Dedifferentiated amniotic fluid mesenchymal stem cell (primary cell): ENCODE measurements at regions not wholly inside any gene's neighbourhood (a gene's known extent, or its start where the extent isn't known, plus 50 kb on each side); places are given as distances from the start of the nearest gene placed in this dataset.
A peak's percentile ranks its signal among the peaks of the same experiment; 100 is the strongest.

ENCODE experiments used
- DNase-seq: peaks from one replicate; pipeline ENCODE4 v3.0.0-alpha.2; 2016; ENCODE audit errors: extremely low spot score

DNA sequence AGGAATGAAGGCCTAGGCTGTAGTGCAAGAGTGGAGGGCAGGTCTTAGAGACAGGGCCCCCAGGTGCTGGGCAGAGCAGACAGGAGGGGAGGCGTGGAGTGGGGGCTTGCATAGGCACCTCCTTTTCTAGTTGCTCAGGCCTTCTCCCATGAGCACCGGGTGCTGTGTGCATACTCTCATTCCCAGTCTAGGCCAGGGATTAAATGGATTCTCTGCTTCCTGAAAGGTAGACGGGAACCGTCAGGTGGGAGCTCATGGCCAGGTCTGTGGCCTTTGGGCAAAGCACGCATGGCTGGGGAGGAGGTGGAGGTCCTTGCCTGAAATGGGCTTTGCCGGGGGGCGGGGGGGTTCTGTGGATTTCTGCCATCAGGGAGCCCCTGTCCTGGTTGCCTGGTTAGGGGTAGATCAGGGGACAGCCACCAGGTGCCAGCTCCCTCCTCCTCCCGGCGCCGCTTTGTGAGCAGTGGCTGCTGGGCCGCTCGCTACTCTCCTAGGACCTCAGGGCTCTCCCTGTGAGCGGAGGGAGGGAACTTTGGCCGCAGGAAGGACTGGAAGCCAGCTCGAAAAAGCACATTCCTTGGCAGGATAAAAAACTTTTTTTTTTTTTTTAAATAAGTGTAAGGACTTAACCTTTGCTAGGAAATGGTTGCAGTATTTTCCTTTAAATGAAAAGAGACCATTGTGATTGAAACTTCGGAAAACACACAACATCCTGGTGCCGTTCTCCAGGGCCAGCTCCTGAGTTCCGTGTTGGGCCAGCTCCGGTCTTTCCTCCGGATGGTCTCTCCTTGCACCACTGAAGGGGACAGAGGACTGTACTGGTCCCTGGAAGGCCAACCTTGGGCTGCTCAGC, 82.8 kb upstream of the HAAO start:
- DNase-seq: no peak

DNA sequence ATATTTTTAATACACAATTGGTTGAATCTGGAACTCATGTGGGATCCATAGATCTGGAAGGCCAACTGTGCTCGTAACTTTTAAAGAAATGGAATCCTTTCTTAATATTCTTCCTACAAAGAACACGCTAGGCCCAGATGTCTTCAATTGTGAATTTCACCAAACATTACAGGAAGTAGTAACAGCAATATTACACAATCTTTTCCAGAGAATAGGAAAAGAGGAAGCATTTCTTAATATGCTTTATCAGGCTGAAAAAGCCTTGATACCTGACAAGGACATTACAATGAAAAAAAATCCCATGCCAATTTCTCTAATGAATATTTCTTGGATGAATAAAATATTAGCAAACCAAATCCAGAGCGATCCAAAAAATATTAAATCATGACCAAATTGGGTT, 80.3 kb upstream of the HAAO start:
- no peak for DNase-seq

DNA sequence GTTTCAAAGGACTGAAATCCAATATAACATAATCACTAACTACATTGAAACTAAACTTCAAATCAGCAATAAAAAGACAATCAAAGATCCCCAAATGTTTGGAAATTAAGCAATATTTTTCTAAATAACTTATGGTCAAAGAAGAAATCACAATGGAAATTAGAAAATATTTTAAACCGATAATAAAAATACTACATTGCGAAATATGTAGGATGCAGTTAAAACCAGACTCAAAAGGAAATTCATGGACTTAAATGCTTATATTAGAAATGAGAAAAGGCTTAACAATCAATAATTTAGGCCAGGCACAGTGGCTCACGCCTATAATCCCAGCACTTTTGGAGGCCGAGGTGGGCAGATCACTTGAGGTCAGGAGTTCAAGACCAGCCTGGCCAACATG, 79.0 kb upstream of the HAAO start:
- DNase-seq: no peak

DNA sequence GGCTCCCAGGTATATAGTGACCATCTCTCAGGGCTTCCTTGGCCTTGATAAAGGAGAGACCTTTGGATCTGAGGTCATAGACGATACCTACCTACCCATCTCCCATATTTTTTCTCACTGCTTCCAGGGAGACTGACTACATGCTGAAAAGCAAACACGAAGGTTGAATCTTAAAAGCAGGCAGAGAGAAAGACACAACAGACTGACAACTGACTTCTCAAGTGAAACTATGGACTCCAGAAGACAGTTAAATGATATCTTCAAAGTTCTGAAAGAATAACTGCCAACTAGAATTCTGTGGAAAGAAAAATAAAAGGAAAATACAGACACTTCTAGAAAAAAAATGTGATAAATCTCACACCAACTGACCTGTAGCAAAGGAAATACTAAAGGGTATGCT, 76.5 kb upstream of the HAAO start:
- no peak for DNase-seq

DNA sequence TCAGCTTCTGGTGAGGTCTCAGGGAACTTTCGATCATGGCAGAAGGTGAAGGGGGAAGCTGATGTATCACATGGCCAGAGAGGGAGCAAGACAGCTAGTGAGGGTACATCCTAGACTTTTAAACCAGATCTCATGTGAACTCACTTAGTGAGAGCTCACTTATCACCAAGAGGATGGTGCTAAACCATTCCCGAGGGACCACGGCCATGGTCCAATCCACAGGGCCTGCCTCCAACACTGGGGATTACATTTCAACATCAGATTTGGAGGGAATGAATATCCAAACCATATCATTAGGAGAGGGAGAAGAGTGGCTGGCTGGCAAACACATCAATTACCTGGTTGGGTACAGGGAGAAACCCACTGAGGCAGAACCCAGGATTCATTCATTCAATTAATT, 75.7 kb upstream of the HAAO start:
- DNase-seq: no peak

DNA sequence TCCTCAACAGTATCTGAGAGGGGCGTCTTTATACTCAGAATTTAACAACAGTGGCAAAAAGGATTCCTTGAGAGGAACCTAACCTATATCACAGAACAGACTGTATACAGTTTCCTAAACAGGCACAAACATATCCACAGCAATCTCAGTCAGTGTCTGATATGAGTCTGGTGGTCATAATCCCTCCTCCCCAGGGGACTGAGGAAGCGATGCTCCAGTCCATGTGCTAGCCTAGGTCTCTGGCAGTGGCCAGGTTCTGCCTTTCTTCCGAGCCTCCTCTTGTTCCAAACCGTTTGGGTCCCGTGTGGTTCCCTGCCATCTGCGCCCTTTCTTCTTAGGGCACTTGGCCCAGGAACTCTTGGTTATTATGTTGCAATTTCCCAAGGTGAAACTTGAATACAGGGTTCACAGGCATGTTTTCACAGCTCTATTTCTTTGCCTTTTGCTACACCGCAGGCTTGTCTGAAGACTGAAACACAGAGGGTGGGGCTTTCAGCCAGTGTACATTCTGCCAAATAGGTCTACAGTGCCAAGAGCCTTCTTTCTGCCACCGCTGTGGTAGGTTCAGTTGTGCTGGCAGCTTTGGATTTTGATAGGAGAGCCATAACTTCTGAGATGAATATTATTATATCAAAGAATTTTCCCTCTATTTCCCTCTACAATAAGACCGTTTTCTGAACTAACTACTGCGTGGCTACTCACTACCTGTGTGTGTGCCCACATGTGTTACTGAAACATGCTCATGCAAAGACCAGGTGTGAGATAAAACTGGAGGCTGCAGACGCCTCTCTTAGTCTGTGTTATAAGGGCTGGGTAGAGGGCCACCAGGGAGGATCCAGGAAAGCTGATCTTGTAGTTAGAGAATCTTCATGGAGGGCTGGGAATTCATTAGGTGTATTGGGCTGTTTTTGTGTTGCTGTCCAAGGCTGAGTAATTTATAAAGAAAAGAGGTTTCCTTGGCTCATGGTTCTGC, 75.0 kb upstream of the HAAO start:
- DNase-seq: no peak

DNA sequence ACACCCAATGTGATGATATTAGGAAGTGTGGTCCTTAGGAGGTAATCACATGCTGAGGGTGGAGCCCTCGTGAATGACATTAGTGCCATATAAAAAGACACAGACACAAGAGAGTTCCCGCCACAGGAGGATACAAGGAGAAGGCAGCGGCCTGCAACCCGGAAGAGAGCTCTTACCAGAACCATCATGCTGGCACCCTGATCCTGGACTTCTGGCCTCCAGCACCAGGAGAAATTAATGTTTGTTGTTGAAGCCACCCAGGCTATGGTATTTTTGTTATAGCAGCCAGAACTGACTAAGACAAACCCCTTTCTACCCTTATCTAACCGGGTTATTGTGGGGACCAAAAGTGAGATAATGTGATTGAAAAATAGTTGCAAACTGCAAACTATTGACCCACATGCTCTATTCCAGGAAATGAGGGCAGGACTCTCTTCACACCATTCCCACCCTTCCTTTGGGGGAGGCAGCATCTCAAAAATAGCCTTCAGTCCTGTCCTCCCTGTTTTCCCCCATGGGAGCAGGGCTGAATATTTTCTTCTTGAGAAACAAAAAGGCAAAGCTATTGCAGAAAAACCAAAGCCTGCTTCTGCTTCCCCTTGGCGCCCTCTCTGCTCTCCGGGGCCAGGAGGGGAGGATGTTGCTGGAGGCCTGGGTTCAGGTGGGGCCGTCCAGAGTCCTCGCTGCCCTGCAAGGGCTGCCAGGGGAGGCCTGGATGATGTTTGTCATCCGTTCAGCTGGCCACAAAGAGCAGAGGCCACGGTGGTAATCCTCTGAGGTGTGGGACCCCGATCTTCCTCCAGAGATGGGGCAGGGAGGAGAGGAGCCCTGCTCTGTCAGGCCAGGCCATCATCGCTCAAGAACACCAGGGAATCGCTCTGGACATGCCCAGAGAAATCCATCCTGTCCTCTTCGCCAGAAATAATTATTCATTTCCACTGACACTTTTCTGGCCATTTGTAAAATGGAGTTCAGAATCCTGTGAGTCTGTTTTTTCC, 73.8 kb upstream of the HAAO start:
- no peak for DNase-seq

DNA sequence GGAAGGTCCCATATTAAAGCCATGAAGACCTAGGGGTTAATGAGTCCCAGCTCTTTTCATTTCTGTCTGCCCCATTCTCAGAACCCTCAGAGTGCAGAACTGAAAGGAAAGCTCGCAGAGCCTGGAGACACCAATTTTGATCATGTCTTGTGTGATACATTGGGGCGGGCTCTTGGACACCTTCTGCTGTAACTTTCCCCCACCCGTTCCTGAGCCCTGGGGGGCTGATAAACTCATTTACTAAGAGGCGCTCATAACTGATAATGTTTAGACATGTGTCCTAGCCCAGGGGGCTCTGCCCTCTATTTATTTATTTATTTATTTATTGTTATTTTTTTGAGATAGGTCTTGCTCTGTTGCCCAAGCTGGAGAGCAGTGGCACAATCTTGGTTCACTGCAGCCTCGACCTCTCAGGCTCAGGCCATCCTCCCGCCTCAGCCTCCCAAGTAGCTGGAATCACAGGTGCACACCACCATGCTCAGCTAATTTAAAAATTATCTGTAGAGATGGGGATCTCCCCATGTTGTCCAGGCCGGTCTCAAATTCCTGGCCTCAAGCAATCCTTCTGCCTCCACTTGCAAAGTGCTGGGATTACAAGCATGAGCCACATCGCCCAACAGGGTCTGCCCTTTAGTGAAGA, 72.4 kb upstream of the HAAO start:
- no peak for DNase-seq

DNA sequence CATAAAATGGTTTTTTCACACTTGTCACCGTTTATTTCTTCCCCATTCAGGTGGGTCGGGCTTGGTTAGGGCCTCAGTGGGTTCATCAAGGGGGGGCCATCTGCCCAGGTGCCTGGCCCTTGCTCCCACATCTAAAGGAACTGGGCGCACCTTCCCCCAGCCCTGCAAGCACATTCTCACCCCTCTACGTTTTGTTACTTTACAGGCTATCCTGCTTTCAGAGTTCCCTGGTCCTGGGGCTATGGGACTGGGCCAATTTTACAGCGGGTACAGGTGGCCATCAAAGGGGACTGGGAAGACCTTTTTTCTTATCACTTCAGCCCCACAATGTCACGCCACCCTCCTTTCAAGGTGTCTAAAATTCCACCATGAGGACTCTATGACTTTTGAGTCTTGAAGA, 71.8 kb upstream of the HAAO start:
- no peak for DNase-seq

DNA sequence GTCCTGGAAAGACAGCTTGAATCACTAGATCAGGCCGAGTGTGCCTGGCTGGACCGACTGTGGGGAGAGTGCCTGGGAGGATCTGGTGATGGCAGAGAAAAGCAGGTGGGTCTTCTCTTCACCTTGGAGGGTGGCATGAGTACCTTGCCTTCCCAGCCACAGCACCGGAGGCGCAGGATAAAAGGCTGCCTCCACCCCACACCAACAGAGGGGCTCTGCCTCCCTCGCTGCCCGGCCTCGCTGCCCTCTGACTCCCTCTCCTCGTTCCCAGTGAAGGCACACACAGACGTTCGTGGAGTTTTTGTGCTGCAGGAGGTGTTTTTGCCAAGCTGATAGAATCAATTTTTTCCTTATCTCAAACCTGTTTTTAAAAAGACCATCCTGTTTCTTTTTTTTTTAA, 71.4 kb upstream of the HAAO start:
- DNase-seq: no peak

DNA sequence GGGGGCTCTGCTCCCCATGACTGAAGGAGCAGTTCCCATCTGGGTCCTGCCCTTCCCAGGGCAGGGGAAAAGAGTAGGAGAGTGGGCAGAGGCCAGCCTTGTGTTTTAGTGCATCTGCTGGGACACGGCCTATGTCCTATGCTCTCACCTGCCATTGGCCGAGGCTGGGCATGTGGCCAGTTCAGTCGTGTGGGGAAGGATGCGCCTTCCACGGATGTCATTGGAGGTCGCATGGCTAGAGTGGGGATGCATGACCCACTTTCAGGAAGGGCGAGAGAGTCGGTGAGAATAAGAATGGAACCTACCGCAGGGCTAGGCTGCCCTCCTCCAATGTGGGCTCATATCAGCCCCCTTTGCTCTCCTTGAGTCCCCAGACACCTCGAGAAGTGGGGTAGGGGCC, 70.9 kb upstream of the HAAO start:
- no peak for DNase-seq

DNA sequence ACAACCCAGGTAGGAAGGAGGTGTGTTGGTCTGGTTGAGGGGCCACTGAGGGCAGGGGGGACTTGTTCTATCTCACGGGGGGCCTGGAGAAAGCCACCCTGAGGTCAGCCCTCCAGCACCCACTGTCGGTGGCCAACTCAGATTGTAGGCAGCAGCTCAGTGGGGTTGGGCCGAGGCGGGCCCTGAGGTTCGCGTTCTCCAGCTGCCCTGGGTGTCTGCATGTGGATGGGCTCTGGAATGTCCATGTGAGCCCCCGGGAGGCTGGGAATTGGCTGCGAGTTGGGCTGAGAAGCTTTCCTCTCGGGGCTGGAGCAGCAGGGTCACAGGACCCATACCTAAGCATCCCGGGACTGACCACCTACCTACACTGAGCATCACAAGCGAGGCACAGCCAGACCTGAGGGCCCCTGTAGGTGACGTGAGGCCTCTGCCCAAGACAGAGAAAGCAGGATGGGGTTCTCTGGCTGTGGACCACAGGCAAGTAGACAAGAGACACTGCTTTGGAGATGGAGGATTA, 70.3 kb upstream of the HAAO start:
- DNase-seq: no peak

DNA sequence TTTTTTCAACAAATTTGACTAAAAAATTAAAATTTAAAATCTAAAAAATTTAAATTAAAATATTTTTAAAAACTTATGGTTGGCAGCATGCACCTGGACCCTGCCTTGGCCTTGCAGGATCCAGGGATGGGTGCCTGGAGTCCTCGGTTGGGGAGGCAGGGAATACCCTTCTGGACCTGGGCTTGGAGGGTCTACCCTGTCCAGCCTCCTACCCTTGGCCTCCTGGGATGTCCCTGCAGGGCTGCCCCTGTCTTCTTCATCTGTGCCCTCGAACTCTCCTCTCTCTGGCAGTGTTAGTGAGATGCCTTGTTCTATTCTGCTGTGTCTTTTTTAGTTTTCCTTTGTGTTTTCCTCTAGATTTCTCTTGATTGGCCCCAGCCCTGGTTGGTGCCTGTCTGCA, 68.9 kb upstream of the HAAO start:
- DNase-seq: no peak

DNA sequence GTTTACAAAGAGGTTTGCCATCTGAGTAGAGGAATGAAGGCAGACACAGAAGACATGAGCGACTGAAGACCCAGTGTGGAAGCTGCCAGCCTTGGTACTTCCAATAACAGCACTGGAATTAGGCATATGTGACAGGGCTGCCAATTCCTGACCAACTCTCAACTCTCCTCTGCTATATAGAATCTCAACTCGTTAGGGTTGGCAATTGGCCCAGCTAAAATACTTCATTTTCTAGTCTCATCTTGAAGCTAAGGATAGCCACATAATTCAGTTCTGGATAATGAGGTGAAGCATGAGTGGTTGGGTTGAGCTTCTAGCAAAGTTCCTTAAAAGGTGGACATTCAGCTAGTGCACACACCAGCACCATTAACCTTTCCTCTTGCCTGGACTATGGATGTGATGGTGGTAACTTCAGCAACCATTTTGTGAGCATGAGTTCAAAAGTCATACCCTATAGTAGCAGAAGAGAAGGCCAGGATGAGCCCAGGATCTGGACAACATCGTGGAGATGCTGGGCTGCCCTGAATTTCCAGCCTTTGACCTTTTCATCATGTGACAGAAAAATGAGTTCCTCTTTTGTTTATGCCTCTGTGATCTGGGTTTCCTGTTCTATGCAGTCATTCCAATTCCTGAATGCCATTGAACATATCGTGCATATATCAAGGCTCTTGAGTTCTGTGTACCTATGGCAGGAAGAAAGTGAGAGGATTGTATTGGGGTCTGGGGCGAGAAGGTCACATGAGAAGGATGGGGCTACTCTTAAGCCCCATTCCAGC, 68.1 kb upstream of the HAAO start:
- DNase-seq: no peak

DNA sequence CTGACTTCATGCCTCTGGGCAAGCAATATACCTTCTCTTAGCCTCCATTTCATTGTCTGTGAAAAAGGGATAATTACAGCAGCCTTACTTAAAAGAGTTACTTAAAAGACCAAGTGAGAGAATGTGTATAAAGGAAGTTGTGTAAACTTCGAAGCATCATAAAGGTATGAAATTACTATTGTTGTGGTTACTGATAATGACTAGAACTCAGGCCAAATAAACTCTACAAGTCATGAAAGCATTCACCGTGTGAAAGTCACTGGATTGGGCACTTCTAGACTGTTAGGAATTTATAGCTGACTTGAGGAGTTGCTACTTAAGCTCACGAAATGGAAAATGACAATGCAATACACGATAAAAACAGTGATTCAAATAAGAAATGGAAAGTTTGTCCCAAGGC, 67.4 kb upstream of the HAAO start:
- DNase-seq: no peak

DNA sequence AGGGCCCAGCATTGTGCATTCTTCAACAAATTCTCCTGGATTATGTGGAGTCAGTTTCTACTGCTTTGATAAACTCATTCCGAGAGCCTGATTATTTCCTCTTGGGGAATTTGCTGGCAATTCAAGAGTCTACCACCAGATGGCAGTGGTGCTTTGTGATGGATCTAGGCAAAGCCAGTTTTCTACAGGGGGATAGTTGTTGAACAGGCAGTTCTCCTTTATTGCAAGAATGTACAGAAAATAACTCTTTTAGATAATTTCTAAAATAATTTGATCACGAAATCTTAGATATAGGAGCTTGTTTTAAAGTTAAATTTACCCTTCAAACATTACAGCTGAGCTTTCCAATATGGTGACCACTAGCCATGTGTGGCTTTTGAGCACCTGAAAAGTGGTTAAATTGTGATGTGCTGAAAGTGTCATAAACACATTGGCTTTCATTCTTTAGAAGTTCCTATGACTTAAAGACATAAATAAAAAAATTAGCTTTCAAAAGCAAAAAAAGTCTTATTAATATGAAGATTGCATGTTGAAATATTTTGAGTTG, 66.7 kb upstream of the HAAO start:
- peak; percentile 50 for DNase-seq

DNA sequence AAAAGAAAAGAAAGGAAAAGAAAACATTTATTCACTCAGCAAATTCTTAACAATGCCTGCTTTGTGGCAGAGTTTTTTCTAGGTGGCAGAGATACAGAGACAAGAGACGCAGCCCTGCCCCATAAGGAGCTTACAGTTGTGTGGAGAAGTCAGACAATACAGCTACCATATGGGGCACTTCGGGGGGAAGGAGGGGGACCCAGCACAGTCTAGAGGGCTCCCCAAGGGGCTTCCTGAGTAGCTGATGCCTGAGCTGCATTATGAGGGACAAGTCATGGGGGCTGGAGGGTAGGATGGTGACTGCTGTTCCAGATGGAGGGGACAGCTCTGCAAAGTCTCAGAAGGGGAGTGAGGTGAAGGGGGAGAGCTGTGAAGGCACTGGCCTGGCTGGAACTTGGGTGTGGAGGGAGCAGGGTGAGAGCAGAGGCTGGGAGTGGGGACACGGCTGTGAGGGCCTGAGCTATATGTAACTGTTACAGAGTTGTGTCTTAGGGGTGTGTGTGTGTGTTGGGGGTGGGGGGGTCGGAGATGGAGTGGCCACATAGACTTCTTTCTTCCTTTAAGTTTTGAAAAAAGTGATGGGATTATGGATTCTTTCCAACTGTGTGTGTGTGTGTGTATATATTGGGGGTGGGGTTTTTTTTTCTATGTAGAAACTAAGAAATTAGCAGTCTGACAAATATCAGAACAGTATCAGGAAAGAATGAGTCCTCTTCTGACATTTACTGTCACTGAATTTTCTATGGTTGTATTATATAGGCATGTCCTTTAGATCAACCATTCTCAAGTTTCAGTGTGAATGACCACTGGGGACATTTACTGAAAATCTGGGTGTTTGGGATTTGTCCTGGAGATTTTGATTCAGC, 66.0 kb upstream of the HAAO start:
- DNase-seq: no peak

DNA sequence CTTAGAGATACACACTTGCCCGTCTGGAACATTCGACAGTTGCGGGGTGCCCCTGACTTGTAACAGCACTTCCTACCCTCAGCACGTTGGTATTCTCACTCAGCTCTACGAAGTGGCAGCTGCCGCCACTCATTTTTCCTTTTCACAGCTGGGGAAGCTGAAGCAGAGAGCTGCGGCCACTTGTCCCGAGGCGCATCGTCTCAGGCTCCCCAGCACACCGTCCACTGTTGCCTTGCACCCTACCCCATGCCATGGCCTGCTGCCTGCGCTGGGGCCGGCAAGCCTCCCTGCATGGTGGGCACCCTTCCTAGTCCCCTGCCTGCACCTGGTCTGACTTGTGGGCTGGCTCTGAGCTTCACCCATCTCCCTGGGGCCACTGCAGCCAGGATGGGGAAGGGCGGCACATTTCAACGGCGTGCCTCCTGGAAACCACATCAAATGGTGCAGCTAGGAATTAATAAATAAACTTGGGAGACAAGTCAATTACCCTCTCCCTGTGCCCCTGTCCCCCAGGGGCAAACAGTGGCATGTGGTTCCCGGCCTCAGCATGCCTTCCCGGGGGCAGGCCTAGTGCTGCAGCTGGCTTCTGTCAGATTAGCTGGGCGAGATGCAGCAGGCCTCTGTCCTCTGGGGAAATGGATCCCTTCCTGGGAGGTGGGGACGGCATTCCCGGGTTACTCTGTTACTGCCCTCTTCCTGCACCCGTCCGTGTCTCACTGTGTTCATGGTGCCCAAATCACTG, 64.7 kb upstream of the HAAO start:
- DNase-seq: no peak
